ENCODE measurements at regions not wholly inside any gene's neighbourhood (a gene's known extent, or its start where the extent isn't known, plus 50 kb on each side); places are given as distances from the start of the nearest gene placed in this dataset.

DNA sequence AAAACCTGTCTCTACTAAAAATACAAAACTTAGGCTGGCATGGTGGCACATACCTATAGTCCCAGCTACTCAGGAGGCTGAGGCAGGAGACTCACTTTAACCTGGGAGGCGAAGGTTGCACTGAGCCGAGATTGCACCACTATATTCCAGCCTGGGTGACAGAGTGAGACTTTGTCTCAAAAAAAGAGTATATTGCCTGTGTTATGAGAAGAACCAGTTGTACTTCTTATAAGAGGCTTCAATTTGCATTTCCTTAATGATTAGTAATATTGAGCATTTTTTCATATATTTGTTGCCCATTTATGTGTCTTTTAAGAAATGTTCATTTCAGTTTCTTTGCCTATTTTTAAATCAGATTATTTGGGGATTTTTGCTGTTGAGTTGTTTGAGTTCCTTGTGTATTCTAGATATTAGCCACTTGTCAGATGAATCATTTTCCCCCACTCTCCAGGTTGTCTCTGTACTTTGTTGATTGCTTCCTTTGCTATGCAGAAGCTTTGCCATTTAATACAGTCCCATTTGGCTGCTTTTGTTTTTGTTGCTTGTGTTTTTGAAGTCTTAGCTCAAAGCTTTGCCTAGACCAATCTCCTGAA lies 75.8 kb upstream of the LRPPRC start:
- TF ChIP-seq, protein P1, sequence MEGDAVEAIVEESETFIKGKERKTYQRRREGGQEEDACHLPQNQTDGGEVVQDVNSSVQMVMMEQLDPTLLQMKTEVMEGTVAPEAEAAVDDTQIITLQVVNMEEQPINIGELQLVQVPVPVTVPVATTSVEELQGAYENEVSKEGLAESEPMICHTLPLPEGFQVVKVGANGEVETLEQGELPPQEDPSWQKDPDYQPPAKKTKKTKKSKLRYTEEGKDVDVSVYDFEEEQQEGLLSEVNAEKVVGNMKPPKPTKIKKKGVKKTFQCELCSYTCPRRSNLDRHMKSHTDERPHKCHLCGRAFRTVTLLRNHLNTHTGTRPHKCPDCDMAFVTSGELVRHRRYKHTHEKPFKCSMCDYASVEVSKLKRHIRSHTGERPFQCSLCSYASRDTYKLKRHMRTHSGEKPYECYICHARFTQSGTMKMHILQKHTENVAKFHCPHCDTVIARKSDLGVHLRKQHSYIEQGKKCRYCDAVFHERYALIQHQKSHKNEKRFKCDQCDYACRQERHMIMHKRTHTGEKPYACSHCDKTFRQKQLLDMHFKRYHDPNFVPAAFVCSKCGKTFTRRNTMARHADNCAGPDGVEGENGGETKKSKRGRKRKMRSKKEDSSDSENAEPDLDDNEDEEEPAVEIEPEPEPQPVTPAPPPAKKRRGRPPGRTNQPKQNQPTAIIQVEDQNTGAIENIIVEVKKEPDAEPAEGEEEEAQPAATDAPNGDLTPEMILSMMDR (IDR thresholded peaks at IDR 0.05): no peak
- no peak for TF ChIP-seq POLR2A (IDR thresholded peaks at IDR 0.05)
